GM23248 (cell line): ENCODE measurements at regions not wholly inside any gene's neighbourhood (a gene's known extent, or its start where the extent isn't known, plus 50 kb on each side); places are given as distances from the start of the nearest gene placed in this dataset.
A peak's percentile ranks its signal among the peaks of the same experiment; 100 is the strongest.

ENCODE experiments used
- DNase-seq: peaks from one replicate; pipeline ENCODE4 v3.0.0-alpha.2; 2015
- H2AFZ ChIP-seq: fragments of 200-600 bp; sonication (generic); 2 replicates; pipeline ENCODE4 v1.6.1; 2016; ENCODE audit warnings: antibody characterized with exemption
- H3F3A ChIP-seq: fragments of 200-600 bp; sonication (generic); 2 replicates; pipeline ENCODE4 v1.6.1; 2016; ENCODE audit warnings: mild to moderate bottlenecking, antibody characterized with exemption, mixed run types; ENCODE audit not compliant: insufficient read depth
- H3K27ac ChIP-seq: fragments of 200-600 bp; sonication (generic); 2 replicates; pipeline ENCODE4 v1.5.1; 2016; ENCODE audit warnings: mild to moderate bottlenecking
- H3K27me3 ChIP-seq: fragments of 200-600 bp; sonication (generic); replicated peaks from 2 replicates; pipeline ENCODE4 v1.6.1; 2016; ENCODE audit warnings: mild to moderate bottlenecking; ENCODE audit not compliant: insufficient read depth
- H3K36me3 ChIP-seq: fragments of 200-600 bp; sonication (generic); 2 replicates; pipeline ENCODE4 v1.6.1; 2016; ENCODE audit warnings: low read depth, mild to moderate bottlenecking
- H3K4me1 ChIP-seq: fragments of 200-600 bp; sonication (generic); 2 replicates; pipeline ENCODE4 v1.6.1; 2016; ENCODE audit warnings: mild to moderate bottlenecking; ENCODE audit not compliant: insufficient read depth
- H3K4me2 ChIP-seq: fragments of 200-600 bp; sonication (generic); one replicate; pipeline ENCODE4 v1.6.1; 2016; ENCODE audit warnings: mild to moderate bottlenecking; ENCODE audit not compliant: unreplicated experiment
- H3K4me3 ChIP-seq: fragments of 200-600 bp; sonication (generic); 2 replicates; pipeline ENCODE4 v1.5.1; 2016; ENCODE audit warnings: mild to moderate bottlenecking
- H3K79me2 ChIP-seq: fragments of 200-600 bp; sonication (generic); 2 replicates; pipeline ENCODE4 v1.6.1; 2016; ENCODE audit warnings: mild to moderate bottlenecking; ENCODE audit not compliant: insufficient read depth
- H3K9ac ChIP-seq: fragments of 200-600 bp; sonication (generic); 2 replicates; pipeline ENCODE4 v1.6.1; 2016; ENCODE audit warnings: mild to moderate bottlenecking
- H3K9me2 ChIP-seq: fragments of 200-600 bp; sonication (generic); 2 replicates; pipeline ENCODE4 v1.6.1; 2016; ENCODE audit warnings: mixed run types, mild to moderate bottlenecking, moderate library complexity; ENCODE audit not compliant: insufficient read depth
- H3K9me3 ChIP-seq: fragments of 200-600 bp; sonication (generic); one replicate; pipeline ENCODE4 v1.6.1; 2017; ENCODE audit warnings: low read depth
- H4K20me1 ChIP-seq: fragments of 200-600 bp; sonication (generic); 2 replicates; pipeline ENCODE4 v1.6.0; 2016; ENCODE audit not compliant: insufficient read depth
- EZH2 ChIP-seq: fragments of 200-600 bp; sonication (generic); IDR thresholded peaks from 2 replicates; pipeline ENCODE4 v1.6.1; 2018; ENCODE audit warnings: antibody characterized with exemption, mild to moderate bottlenecking; ENCODE audit not compliant: insufficient read depth, poor library complexity, severe bottlenecking
- EZH2phosphoT487 ChIP-seq: fragments of 200-600 bp; sonication (generic); IDR thresholded peaks from 2 replicates; pipeline ENCODE4 v1.6.1; 2018; ENCODE audit warnings: antibody characterized with exemption, moderate library complexity, mild to moderate bottlenecking, low read depth; ENCODE audit not compliant: insufficient read depth
- WGBS, 2 experiments: methylation state at CpG; one replicate each; pipeline ENCODE4 v1.1.6; 2015 to 2017; ENCODE audit warnings: low lambda C conversion rate in 2 of 2, low coverage in 1 of 2; ENCODE audit errors: missing lambda C conversion rate in 2 of 2; 5-methylcytosine and 5-hydroxymethylcytosine counted together
- in situ Hi-C: fragments of 300-500 bp; cut with MboI; formaldehyde crosslinking; loops from 2 replicates; pipeline ENCODE4 v1.15.0; 2020

- H3K9ac ChIP-seq: peak overlapping the region; percentile 55
- peak overlapping the region; percentile 50 for H2AFZ ChIP-seq
- no peaks in the 10 kb centered on the region for H3K36me3 ChIP-seq
- no peak for TF ChIP-seq EZH2
- no peak for TF ChIP-seq EZH2phosphoT487
- H3K4me1 ChIP-seq: peaks cover 24% of the 10 kb centered on the region
- peak; percentile 83 for DNase-seq
- no peaks in the 10 kb centered on the region for H3K9me2 ChIP-seq
- H3K4me3 ChIP-seq: no peak overlapping the region
- H3F3A ChIP-seq: peaks cover 8% of the 10 kb centered on the region; the same call in 1 of the 2 replicates
- H3K27ac ChIP-seq: peak overlapping the region; percentile 71
- H4K20me1 ChIP-seq: no peaks in the 10 kb centered on the region
- H3K9me3 ChIP-seq: no peaks in the 10 kb centered on the region
- H3K79me2 ChIP-seq: no peaks in the 10 kb centered on the region
- 49 to 55% methylated on average over 13 of the region's 13 CpGs for WGBS, 2 experiments
- in situ Hi-C loops: no loop called here
- H3K4me2 ChIP-seq: no peak overlapping the region
- no peaks in the 10 kb centered on the region for H3K27me3 ChIP-seq
These were observed 97.2 kb downstream of the FAM43A start for GRCh38 chr3:194782698-194783404.

GRCh38 chr3:194784361-194784760 is 98.7 kb downstream of the FAM43A start:
- no peak overlapping the region for H3K4me3 ChIP-seq
- peaks cover 8% of the 10 kb centered on the region; the same call in 1 of the 2 replicates for H3F3A ChIP-seq
- H3K9me2 ChIP-seq: no peaks in the 10 kb centered on the region
- H3K9me3 ChIP-seq: no peaks in the 10 kb centered on the region
- no peak for DNase-seq
- no peaks in the 10 kb centered on the region for H3K27me3 ChIP-seq
- H3K27ac ChIP-seq: no peak overlapping the region
- no peaks in the 10 kb centered on the region for H3K79me2 ChIP-seq
- H3K4me1 ChIP-seq: peaks cover 20% of the 10 kb centered on the region
- in situ Hi-C loops: no loop called here
- H2AFZ ChIP-seq: no peak overlapping the region
- 70 to 74% methylated on average over 3 to 5 of the region's 5 CpGs for WGBS, 2 experiments
- H3K9ac ChIP-seq: no peak overlapping the region
- no peaks in the 10 kb centered on the region for H3K36me3 ChIP-seq
- H4K20me1 ChIP-seq: no peaks in the 10 kb centered on the region
- no peak overlapping the region for H3K4me2 ChIP-seq
- TF ChIP-seq EZH2phosphoT487 (no peak), EZH2 (no peak)

- H2AFZ ChIP-seq: no peak overlapping the region
- H3K9me3 ChIP-seq: no peaks in the 10 kb centered on the region
- H3F3A ChIP-seq: peaks cover 8% of the 10 kb centered on the region; the same call in 1 of the 2 replicates
- in situ Hi-C loops: no loop called here
- DNase-seq: no peak
- no peaks in the 10 kb centered on the region for H4K20me1 ChIP-seq
- TF ChIP-seq EZH2phosphoT487 (no peak), EZH2 (no peak)
- no peaks in the 10 kb centered on the region for H3K9me2 ChIP-seq
- H3K4me2 ChIP-seq: no peak overlapping the region
- H3K27ac ChIP-seq: no peak overlapping the region
- WGBS, 2 experiments: 38 to 39% methylated on average over 4 of the region's 4 CpGs
- no peaks in the 10 kb centered on the region for H3K36me3 ChIP-seq
- H3K79me2 ChIP-seq: no peaks in the 10 kb centered on the region
- H3K4me1 ChIP-seq: peaks cover 12% of the 10 kb centered on the region
- no peaks in the 10 kb centered on the region for H3K27me3 ChIP-seq
- no peak overlapping the region for H3K9ac ChIP-seq
- H3K4me3 ChIP-seq: no peak overlapping the region
These were observed 99.6 kb downstream of the FAM43A start for GRCh38 chr3:194785315-194785714.

- Histone ChIP-seq H3K4me1 (peaks cover 12% of the 10 kb centered on the region), H3K4me2 (no peak overlapping the region), H3K4me3 (no peak overlapping the region), H3K79me2 (no peaks in the 10 kb centered on the region), H3K36me3 (no peaks in the 10 kb centered on the region), H3K9me2 (no peaks in the 10 kb centered on the region), H4K20me1 (no peaks in the 10 kb centered on the region), H3K27me3 (no peaks in the 10 kb centered on the region), H3K9ac (no peak overlapping the region), H2AFZ (no peak overlapping the region), H3F3A (peaks cover 8% of the 10 kb centered on the region; the same call in 1 of the 2 replicates), H3K27ac (no peak overlapping the region), H3K9me3 (no peaks in the 10 kb centered on the region)
- TF ChIP-seq EZH2 (no peak), EZH2phosphoT487 (no peak)
- in situ Hi-C loops: no loop called here
- no peak for DNase-seq
- WGBS, 2 experiments: 75 to 84% methylated on average over 2 of the region's 2 CpGs
These were observed 101.4 kb downstream of the FAM43A start for GRCh38 chr3:194787072-194787471.
